Activated CD4-positive, alpha-beta T cell treated with anti-CD3 and anti-CD28 coated beads, Interleukin-2, amount 50 U/mL, for 24 hours (primary cell): ENCODE measurements at regions not wholly inside any gene's neighbourhood (a gene's known extent, or its start where the extent isn't known, plus 50 kb on each side); places are given as distances from the start of the nearest gene placed in this dataset.

ENCODE experiments used
- DNase-seq, 2 donors: peaks; one replicate each; pipeline ENCODE4 v3.0.0-alpha.2; 2020; ENCODE audit warnings: low read depth in 1 of 2, low spot score in 1 of 2

DNA sequence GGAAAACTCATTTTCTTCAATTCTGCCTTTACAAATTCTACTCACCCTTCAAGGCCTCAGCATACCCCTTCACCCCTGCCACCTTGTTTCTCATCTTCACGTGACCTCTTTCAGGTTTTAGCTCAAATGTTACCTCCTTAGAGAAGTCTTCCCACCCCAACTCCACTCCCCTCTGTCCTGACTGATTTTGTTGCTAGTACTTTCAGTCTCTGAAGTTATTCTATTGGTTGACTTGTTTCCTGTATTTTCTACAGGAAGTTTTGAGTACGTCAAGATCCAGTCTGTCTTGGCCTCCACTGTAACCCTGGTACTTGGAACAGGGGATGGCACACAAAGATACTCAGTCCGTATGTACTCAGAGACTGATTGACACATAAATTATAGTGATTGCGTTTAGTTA lies 296.1 kb downstream of the DHX35 start:
- DNase-seq: no peak

DNA sequence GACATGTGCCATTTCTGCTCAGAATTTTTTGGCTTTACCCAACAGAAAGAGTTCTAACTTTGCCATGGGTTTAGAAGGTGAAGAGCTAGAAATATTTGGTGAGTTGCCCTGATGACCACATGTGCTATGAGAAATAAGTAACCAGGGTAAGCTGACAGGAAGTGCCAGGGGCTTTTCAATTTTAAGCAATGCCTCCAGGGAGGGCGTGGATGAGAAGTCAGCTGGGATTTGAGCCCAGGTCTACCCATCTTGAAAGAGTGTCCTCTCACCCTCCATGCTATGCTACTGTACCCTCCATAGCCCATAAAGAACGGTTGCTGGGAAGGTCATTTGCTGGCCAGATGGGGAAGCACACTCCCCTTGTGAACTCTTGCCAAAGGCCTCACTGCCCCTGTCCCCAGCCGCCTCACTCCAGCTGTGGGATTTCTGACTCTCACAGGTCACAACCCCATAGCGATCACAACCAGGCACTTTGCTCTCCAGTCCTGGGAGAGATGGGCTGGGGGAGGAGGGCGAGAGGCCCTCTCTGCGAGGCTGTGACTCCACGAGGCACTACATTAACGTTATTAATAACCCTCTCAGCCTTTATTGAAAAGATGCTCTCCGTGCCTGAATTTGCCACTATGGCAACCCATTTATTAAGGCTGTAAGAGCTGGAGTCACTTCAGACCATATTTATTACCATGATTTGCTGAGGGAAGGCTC lies 291.1 kb downstream of the DHX35 start:
- DNase-seq: no peak

DNA sequence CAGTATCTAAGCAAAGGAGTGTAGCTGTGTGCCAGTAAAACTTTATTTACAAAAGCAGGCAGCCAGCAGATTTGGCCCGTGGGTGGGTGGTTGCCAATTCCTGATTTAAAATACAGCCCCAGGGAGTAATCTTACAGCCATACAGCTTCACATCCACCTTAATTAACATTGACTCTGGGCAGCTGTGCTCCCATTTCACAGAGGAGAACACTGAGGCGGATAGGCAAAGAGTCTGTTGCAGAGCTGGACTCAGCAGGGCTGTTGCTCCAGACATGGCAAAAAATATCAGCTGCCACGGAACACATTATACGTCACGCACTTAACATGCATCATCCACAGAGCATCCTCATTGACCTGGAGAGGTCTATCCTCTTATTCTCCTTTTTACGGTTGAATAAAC lies 289.9 kb downstream of the DHX35 start:
- no peak for DNase-seq

DNA sequence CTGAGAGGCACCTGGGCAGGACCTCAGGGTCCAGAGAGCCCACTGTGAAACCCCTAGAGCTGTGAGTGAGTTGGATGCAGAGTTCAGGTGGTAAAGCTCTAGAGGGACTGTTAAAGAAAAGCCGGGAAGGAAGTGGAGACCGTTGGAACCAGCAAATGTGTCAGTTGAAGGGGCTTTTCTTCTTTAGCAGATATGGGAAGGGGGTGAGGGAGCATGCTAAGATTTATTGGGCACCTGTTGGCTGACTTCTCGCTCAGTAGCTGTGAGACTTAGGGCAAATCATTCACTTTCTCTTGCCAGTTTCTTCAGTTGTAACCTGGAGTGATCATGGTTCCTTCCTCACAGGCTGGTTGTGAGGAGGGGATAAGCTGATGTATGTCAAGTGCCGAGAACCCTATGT lies 287.7 kb downstream of the DHX35 start:
- DNase-seq: no peak

DNA sequence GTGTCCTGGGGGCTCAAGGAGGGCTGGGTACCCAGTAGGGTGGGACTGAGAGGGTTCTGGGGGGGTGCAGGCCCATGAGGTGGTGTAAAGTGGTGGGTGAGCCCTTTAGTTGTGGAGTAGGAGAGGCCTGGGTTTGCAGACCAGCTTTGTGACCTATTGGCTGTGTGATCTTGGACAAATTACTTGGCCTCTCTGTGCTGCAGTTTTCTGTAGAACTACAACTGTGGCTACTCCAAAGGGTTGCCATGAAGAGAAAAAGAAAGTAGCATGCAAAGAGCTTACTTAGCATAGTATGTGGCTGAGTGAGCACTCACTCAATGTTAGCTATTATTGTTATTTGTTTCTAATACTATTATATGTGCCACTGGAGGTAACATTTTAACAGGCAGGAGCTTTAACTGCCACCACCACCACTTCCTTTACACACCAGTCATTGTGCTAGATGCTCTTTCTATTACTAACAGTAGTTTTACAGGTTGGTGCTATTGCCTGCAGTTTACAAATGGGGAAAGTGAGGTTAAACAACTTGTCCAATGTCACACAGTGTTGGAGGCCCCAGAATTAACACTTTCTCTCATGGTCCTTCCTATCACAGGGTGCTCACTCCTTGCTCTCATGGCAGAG lies 286.8 kb downstream of the DHX35 start:
- no peak for DNase-seq

DNA sequence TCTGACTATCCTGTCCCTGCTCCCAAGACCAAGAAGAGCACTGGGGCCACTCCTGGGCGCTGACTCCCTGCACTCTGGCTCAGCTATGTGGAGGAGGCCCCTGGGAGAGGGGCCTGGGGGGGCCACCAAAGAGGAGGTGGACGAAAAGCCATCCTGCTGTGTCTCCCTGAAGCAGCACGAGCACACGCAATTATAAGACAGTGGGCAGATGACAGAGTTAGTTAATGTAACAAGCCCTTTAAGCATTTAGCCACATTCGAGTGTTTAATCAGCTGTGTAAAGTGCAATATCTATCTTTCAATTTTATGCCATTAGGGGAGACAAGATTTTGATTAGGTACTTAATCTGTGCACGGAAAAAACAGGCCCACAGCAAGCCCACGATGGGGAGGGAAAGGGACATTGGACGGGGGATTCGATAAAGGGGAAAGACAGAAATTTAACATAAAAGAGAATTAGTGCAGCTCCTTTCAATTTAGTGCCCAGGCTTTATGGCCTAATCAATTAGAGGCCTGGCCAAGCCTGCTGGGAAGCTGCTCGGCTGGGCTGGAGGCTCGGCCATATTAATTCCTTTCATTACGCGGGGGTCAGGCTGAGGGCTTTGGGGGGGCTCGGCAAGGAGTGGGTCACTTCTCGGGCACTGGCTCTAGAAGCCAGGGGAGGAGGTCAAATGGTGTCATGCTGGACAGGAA lies 286.2 kb downstream of the DHX35 start:
- DNase-seq: no peak

DNA sequence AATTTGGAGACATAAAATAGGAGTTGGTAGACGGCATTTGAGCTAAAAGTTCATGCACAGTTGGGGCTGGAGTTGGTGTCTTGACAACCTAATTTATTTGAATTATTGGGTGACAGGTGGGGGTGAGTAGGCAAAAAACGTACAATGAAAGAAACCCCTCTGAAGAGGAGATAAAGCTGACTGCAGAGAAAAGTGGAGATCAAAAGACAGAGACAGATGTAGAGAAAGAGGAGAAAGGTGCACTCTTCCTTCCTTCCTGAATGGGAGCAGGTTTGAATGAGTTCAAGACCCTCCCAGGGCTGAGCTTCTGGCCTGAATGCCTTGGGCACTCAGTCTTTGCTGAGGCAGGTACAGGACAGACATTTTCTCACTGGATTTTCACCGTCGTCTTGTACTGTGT lies 284.3 kb downstream of the DHX35 start:
- no peak for DNase-seq

DNA sequence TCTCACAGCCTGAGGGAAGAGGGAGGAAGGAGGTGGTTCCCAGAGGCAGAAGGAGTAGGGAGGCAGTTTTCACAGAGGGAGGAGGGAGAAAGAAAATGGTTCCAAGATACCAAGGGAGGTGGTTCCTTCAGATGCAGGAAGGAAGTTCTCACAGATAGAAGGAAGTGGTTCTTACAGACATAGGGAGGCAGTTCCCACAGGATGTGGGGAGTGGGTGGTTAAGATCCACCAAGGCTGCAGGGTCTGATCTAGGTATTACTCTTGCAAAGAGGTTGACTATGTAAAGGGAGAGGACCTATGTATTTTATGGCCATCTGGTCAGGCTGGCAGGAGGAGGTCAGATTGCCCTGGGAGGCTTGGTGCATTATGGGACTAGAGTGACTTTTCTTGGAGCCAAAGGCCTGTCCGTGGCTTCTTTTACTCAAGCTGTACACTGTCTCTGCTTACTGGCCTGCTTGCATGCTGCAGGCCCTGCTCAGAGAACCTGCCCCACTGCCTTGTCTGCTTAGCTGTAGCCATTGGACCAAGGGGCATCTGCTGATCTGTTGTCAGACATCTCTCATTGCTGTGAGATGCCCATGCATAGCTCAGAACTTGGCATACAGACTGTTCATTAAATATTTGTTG lies 283.7 kb downstream of the DHX35 start:
- DNase-seq: no peak

DNA sequence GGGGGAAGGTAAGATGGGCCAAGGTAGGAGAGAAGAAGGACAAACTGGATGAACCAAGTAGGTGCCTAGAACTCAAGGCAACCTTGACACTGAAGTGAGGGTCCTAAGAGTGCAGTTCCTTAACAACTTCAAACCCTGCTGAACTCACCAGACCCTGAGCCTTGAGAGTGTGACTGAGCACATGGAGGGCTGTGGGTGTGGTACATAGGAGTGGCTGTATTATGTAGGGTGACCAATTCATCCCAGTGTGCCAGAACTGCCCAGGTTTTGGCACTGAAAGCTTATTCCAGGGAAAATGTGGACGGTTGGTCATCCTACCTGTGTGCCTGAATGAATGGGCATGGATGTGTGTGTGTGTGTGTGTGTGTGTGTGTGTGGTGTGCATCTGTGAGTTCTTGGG lies 281.8 kb downstream of the DHX35 start:
- no peak for DNase-seq

DNA sequence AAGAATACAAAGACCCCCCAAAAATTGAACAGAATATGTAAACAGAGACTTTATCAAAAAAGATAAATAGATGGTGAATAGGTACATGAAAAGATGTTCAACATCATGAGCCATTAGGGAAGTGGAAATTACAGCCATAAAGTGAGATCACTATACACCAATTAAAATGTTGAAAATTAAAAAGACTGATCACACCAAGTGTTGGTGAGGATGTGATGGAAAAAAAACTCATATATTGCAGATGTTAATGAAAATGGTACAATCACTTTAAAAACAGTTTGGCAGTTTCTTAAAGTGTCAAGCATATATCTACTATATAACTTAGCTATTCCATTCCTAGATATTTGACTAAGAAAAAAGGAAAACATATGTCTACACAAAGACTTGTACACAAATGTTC lies 280.5 kb downstream of the DHX35 start:
- DNase-seq: no peak

DNA sequence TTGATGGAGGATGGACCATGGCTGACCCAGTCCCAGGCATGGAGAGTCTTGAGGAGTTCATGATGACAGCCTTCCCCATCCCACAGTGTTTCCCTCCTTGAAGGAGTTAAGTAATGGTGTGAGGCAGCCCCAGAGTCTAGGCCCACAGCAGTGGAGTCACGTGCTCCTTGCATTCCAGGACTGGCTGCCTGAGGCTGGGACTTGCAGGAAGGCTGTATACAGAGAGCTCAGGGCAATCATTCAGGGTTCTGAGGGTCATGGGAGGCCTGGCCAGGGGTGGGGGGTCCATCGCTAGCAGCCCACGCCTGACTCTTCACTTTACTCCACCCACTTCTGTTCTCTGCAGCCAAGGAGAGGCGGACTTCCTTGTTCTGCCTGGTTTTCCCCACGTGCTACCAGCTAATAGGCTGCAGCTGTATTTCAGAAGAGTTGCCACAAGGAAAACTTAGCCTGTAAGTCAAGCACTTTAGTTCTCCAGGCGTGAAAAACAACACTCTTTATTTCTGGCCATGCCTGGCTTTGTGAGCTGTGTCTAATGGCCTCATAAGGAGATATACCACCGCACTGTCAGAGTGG lies 272.5 kb downstream of the DHX35 start:
- DNase-seq: no peak

DNA sequence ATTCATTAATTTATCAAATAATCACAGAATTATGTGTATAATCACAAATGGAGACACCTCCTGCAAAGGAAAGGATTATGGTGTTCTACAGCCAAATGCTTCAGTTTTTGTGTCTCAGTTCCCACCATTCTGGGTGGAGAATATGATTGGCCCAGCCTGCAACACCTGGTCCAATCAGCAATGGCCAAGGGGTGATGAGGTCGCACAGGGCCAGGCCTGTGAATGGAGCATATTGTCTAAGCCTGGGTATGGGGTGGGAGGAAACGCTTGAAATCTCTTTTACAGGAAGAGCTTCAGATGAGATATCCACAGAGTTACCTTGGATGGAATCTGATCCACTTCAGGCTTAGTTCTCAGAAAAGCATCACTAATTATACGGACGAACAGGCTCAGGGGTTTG lies 271.6 kb downstream of the DHX35 start:
- no peak for DNase-seq

DNA sequence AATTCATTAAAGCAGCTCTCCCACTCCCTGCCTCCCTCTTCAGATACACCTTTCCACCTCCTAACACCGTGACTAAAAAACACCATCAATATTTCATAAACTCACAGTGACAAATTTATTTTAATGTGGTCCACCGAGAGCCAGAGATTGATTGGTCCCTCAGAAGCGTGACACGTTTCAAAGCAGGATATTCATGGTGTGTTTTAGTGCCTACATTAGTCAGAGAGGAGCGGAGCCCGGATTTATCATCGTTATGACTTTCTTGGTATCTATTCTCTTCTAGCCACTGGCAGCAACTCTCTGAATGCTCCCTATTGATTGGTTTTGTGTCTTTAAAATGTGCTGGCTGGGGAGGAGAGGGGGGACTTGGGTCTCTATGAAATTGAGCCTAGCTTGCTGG lies 265.3 kb downstream of the DHX35 start:
- DNase-seq: no peak

DNA sequence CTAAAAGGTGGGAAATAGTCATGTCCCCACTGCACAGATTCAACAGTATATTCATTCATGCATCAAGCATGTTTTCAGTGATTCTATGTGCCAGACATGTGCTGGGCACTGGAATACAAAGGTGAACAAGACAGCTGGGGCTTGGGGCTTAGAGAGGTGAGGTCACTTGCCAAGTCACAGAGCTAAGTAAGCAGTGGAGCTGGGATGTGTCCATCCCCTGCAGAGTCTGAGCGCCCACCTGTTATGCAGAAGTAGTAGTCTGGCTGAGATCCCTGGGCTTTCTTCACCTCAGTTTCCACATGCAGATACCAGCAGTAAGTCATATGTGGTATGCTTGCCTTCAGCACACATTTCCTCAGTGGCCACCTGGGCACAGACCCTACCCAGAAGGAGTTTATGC lies 263.8 kb downstream of the DHX35 start:
- DNase-seq: no peak

DNA sequence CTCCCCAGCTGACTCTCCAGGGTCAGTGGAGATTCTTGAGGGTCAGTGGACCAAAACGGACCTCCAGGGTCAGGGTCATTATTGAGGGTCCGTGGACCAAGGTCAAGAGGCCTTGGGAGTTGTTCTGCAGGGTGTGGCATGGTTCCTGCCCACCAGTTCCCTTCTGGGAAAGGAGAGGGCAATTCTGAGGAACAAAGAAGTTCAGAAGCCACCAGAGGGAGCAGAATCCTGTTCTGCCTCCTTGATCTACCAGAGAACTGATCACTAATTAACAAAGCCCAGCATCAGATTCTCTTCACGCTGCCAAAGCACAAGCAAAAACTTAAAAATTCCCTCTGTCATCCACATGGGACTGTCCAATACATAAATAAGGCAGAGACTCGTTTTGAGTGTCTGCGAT lies 263.4 kb downstream of the DHX35 start:
- no peak for DNase-seq

DNA sequence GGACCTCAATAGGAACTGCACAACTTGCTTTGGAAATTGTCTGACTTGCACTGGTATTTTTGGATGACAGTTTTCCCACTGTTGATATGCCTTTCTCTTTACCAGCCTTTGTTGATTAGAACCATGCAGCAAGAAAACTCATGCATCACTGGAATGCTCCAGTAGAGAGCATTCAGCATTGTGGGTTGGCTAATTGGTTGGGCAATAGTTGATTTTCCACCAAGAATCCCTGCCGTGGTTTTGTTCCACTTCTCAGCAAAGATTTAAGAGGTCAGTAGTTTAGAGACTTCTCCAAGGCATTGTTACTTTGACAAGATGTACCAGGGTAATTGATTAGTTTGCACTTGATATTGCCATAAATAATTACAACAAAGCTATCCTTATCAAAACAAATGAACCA lies 260.0 kb downstream of the DHX35 start:
- DNase-seq: no peak

DNA sequence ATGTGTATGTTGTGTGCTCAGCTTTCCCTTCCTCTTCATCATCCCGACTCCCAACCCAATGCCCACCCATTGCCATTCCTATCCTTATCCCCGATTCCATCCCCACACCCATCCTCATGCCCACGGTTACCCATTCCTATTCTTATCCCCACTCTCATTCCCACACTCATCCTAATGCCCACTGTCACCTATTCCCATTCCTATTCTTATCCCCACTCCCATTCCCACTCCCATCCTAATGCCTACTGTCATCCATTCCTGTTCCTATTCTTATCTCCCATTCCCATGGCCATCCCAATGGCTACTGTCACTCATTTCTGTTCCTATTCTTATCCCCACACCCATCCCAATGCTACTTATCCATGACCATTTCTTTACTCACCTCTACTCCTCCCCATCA lies 254.1 kb downstream of the DHX35 start:
- no peak for DNase-seq

DNA sequence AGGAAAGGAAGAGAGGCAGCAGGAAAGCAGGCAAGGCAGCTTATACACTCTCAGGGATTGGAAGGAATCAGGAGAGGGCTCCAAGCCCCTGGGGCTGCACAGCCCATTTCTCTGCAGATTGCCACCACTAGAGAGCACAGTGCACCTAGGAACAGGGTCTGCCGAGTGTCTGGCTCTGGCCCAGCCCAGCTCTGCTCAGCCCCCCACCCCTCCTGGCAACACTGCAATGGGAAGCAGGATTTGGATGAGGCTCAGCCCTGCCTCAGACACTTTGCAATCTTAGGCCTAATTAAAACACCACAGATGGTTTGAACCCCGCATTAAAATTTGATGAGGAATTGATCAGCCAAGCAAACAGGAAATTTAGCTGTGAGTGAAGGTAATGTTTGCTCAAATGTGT lies 252.7 kb downstream of the DHX35 start:
- DNase-seq: no peak

DNA sequence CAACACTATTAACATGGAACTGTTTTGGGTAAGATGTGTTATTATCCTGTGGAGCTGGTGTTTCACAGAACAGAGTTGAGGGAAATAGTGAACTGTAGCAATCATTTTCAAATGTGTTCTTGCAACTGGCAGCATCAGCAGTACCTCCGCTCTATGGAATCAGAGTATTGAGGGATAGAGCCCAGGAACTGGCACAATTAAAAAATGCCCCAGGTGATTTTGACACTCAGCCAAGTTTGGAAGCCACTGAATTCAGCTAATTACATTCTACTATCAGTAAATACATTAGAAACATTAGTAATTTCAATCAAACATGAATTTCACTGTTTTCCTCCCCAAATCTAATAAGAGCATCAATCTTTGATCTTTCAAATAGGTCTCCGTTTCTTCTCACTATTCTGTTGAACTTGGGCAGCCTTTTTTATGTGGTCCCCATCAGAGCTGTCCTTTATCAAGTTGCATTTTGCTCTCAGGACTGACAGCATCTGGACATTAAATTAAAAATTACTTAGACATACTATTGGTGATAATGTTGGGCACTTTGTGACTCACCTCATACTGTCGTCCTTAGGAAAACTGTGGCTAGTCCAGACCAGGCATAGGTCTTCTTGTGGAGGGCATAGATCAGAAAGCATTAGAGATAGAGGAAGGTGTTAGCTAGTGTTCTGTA lies 251.5 kb downstream of the DHX35 start:
- no peak for DNase-seq

DNA sequence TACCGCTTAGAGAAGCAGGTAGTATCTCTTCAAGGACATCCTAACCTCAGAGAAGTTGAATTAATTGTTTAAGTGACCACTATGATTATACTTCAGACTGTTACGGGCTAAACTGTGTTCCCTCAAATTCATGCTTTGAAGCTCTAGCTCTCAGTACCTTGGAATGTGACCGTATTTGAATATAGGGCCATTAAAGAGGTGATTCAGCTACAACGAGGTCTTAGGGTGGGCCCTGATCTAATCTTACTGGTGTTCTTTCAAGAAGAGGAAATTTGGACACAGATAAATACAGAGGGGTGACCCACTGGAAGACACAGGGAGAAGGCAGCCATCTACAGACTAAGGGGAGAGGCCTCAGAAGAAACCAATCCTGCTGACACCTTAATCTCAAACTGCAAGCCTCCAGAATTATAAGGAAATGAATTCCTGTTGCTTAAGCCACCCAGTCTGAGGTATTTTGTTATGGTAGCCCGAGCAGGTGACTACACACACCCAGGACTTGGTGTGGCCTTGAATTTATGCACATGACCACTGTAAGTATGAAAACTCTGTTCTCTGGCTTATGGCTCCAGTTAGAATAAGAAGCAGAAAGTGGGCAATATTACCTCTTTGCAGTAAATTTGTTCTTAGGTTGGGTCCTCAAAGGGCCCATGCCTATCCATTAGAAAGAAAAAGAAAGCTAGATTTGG lies 249.1 kb downstream of the DHX35 start:
- no peak for DNase-seq
